ENCODE measurements at regions not wholly inside any gene's neighbourhood (a gene's known extent, or its start where the extent isn't known, plus 50 kb on each side); places are given as distances from the start of the nearest gene placed in this dataset.

DNA sequence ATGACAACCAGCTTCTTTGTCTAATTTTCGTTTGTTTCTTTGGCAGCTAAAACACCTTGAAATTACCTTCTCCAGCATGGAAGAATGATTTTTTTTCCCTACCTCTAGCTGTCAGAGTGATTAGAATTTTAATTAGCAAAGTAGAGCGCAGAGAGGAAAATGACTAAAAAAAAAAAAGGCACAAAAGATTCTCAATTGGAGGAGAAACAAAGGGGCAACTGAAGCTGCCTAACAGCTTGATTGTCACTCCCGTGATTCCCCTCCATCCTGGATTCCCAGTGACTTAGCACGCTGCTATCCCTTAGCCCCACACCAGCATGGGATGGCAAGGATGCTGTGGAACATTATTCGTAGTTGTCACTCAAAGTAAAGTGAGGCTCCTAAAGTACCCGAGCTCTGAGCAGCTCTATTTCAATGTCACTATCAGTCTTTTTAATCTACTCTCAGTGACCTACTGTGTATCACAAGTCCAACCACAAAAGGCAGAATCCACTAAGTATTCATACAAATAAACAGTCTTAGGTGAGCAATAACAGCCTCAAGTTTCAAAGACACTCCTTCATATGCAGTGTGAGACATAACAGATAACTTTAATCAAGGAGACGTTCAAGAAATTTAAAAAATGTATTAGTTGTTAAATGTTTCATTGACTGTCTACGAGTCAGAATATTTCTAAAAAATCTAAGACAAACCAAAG lies 710.0 kb upstream of the GRAMD2B start:
- POLR2A ChIA-PET = no interaction called here
- intact Hi-C loops (cut with micrococcal nuclease) = no loop called here
- DNase-seq (ENCODE audit: low read depth, low spot score) = no peak
- Histone ChIP-seq H2AFZ (ENCODE audit: low read depth, low read length) (no peak overlapping the region), H3K4me1 (ENCODE audit: control insufficient read depth, extremely low read depth, insufficient read depth, low read length) (no peaks in the 10 kb centered on the region), H3K27ac (ENCODE audit: insufficient read depth, low read depth, low read length) (no peak overlapping the region), H4K20me1 (replicated peaks; ENCODE audit: control insufficient read depth, extremely low read depth, insufficient read depth, low read length) (no peaks in the 10 kb centered on the region), H3K9me3 (replicated peaks; ENCODE audit: control insufficient read depth, insufficient read depth, low read length) (no peaks in the 10 kb centered on the region), H3K4me2 (ENCODE audit: insufficient read depth, low read length) (no peak overlapping the region), H3K9me1 (replicated peaks; ENCODE audit: control insufficient read depth, extremely low read depth, insufficient read depth, low read length) (no peaks in the 10 kb centered on the region), H3K9ac (replicated peaks; ENCODE audit: extremely low read depth, insufficient read depth, low read length) (no peak overlapping the region), H3K36me3 (ENCODE audit: control insufficient read depth in 2 of 2, extremely low read depth in 1 of 2, insufficient read depth in 2 of 2, low read length in 2 of 2) (no peaks in the 10 kb centered on the region), H3K4me3 (replicated peaks in 1 of 3; ENCODE audit: insufficient read depth in 1 of 3, low read depth in 1 of 3, low read length in 3 of 3) (no peak overlapping the region), H3K79me2 (ENCODE audit: control insufficient read depth, insufficient read depth, low read length) (no peaks in the 10 kb centered on the region), H3K27me3 (ENCODE audit: control insufficient read depth in 2 of 2, insufficient read depth in 2 of 2, low read length in 2 of 2) (no peaks in the 10 kb centered on the region)
- dilution Hi-C loops (cut with MboI; ENCODE audit: extremely low pct_ligation_motif_present, low sequenced_read_pairs) = no loop called here
- FAIRE-seq = no peak
- CTCF ChIA-PET = no interaction called here
- TF ChIP-seq GATA2 (IDR thresholded peaks at IDR 0.05; ENCODE audit: insufficient read depth, insufficient read length, low read depth, low read length) (no peak), JUN (IDR thresholded peaks at IDR 0.05; ENCODE audit: borderline replicate concordance, insufficient read depth, insufficient read length, low read depth) (no peak), MYC (IDR thresholded peaks at IDR 0.05; ENCODE audit: low read depth, low read length) (no peak), POLR2A (IDR thresholded peaks at IDR 0.05; ENCODE audit: low read depth, low read length) (no peak), EZH2 (IDR thresholded peaks at IDR 0.05; ENCODE audit: borderline replicate concordance, low read depth, low read length, severe bottlenecking) (no peak), FOS (IDR thresholded peaks at IDR 0.05; ENCODE audit: borderline replicate concordance, insufficient read depth, low read length) (no peak), POLR2AphosphoS5 (IDR thresholded peaks at IDR 0.05; ENCODE audit: insufficient read depth, low read depth, low read length) (no peak)
- TF ChIP-seq, protein P1, sequence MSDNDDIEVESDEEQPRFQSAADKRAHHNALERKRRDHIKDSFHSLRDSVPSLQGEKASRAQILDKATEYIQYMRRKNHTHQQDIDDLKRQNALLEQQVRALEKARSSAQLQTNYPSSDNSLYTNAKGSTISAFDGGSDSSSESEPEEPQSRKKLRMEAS (IDR thresholded peaks at IDR 0.05; ENCODE audit: insufficient read depth, insufficient read length) = no peak
- TF ChIP-seq, protein P2, sequence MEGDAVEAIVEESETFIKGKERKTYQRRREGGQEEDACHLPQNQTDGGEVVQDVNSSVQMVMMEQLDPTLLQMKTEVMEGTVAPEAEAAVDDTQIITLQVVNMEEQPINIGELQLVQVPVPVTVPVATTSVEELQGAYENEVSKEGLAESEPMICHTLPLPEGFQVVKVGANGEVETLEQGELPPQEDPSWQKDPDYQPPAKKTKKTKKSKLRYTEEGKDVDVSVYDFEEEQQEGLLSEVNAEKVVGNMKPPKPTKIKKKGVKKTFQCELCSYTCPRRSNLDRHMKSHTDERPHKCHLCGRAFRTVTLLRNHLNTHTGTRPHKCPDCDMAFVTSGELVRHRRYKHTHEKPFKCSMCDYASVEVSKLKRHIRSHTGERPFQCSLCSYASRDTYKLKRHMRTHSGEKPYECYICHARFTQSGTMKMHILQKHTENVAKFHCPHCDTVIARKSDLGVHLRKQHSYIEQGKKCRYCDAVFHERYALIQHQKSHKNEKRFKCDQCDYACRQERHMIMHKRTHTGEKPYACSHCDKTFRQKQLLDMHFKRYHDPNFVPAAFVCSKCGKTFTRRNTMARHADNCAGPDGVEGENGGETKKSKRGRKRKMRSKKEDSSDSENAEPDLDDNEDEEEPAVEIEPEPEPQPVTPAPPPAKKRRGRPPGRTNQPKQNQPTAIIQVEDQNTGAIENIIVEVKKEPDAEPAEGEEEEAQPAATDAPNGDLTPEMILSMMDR (IDR thresholded peaks at IDR 0.05; ENCODE audit: extremely low read depth in 1 of 2, insufficient read depth in 1 of 2, low read depth in 1 of 2, low read length in 2 of 2) = no peak
- no TSS peak for BruUV-seq (replicated peaks)

All from endothelial cell of umbilical vein (primary cell).